ENCODE measurements at regions not wholly inside any gene's neighbourhood (a gene's known extent, or its start where the extent isn't known, plus 50 kb on each side); places are given as distances from the start of the nearest gene placed in this dataset.

DNA sequence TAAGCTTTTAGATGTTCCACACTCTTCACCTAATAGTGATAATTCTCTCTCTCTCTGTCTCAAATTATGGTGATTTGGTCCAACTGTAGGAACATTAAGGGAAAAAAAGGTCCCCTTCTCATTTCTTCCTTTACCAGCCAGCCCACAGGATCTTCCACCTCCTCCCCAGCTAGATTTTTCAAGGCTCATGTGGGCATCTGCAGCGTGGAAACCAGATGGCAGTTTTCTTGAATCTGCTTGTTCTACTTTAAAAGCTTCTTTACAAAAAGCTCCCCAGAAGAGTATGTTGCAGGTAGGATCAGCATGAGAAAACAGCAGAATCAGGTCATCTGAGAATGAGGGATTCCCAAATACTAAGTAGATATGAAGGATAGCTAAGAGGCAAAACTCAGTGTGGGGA is 208.6 kb upstream of the PFN2 start:
- DNase-seq (ENCODE audit: low read depth) = no peak

GRCh38 chr3:150177673-150178381 is 207.1 kb upstream of the PFN2 start:
- peak; percentile 53 for DNase-seq (ENCODE audit: low read depth)
- H3K4me3 ChIP-seq (ENCODE audit: low read length) = no peak overlapping the region
- TF ChIP-seq, protein P1, sequence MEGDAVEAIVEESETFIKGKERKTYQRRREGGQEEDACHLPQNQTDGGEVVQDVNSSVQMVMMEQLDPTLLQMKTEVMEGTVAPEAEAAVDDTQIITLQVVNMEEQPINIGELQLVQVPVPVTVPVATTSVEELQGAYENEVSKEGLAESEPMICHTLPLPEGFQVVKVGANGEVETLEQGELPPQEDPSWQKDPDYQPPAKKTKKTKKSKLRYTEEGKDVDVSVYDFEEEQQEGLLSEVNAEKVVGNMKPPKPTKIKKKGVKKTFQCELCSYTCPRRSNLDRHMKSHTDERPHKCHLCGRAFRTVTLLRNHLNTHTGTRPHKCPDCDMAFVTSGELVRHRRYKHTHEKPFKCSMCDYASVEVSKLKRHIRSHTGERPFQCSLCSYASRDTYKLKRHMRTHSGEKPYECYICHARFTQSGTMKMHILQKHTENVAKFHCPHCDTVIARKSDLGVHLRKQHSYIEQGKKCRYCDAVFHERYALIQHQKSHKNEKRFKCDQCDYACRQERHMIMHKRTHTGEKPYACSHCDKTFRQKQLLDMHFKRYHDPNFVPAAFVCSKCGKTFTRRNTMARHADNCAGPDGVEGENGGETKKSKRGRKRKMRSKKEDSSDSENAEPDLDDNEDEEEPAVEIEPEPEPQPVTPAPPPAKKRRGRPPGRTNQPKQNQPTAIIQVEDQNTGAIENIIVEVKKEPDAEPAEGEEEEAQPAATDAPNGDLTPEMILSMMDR (conservative IDR thresholded peaks at IDR 0.05; ENCODE audit: low read length) = no peak

More for the DNA sequence above, 208.6 kb upstream of the PFN2 start:
- no peak overlapping the region for H3K4me3 ChIP-seq (ENCODE audit: low read length)
- TF ChIP-seq, protein P1 (conservative IDR thresholded peaks at IDR 0.05; ENCODE audit: low read length) = no peak

DNA sequence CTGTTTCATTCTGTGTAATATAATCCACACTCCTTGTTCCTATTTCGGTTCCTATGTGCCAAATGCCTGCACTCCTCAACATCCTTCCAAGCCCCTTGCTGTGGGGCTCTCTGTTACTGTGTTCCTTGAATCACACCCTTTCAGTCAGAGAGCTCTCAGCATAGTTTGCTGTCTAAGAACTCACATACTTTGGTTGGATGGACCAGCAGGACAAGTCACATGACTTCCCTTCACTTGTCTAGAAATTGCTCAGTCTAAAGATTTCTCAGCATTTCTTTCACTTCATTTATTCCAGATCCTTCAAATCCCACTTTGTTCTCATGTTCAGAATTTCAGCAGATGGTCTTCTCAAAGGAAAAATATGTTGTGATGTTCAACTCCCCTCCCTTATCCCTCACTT is 203.5 kb upstream of the PFN2 start:
- H3K4me3 ChIP-seq (ENCODE audit: low read length) = no peak overlapping the region
- TF ChIP-seq, protein P1 (conservative IDR thresholded peaks at IDR 0.05; ENCODE audit: low read length) = no peak
- no peak for DNase-seq (ENCODE audit: low read depth)

DNA sequence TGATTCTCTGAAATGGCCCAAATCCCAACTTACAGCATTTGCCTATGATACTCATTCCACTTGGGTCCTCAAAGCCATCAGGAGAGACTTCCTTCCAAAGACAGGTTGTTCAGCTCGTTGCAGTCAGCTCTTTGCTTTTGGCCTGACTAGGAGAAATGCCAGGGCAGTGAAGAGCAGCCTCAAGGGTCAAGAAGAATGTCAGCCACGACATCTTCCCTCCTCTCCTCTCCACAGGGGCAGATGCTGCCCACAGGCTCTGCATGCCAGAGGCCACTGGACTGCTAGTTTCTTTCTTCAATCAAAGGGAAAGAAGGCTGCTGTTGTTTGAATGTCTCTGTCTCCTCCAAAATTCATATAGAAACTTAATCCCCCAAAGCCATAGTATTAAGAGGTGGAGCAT is 201.7 kb upstream of the PFN2 start:
- DNase-seq (ENCODE audit: low read depth) = no peak
- no peak overlapping the region for H3K4me3 ChIP-seq (ENCODE audit: low read length)
- TF ChIP-seq, protein P1 (conservative IDR thresholded peaks at IDR 0.05; ENCODE audit: low read length) = no peak

GRCh38 chr3:150170852-150171520 is 200.3 kb upstream of the PFN2 start:
- TF ChIP-seq, protein P1 (conservative IDR thresholded peaks at IDR 0.05; ENCODE audit: low read length) = no peak
- no peak for DNase-seq (ENCODE audit: low read depth)
- H3K4me3 ChIP-seq (ENCODE audit: low read length) = no peak overlapping the region

DNA sequence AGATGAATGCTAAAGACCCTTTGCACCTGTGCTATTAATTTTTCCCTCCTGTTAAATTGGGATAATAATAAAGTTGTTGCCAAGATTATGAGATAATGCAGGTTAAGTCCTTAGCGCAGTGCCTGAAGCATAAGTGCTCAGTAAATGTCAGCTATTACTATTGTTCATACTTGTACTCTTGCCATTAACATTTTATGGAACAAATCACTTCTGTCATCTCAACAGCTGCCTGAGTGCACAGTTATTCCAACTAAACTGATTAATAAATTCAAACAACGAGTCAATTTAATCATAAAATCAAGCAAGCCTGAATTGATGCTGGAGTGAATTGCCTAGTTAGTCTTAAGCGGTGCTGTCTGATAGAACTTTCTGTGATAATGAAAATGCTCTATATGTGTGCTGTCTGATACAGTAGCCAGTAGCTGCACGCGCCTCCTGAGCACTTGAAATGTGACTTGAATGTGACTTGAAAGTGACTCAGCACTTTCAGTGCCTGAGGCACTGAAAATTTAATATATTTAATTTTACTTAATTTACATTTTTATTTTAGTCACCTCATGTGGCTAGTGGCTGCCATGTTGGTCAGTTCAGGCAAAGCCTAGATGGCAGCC is 198.7 kb upstream of the PFN2 start:
- TF ChIP-seq, protein P1 (conservative IDR thresholded peaks at IDR 0.05; ENCODE audit: low read length) = no peak
- no peak for DNase-seq (ENCODE audit: low read depth)
- no peak overlapping the region for H3K4me3 ChIP-seq (ENCODE audit: low read length)

Measured in AG10803 (cell line).